ENCODE measurements at regions not wholly inside any gene's neighbourhood (a gene's known extent, or its start where the extent isn't known, plus 50 kb on each side); places are given as distances from the start of the nearest gene placed in this dataset.

DNA sequence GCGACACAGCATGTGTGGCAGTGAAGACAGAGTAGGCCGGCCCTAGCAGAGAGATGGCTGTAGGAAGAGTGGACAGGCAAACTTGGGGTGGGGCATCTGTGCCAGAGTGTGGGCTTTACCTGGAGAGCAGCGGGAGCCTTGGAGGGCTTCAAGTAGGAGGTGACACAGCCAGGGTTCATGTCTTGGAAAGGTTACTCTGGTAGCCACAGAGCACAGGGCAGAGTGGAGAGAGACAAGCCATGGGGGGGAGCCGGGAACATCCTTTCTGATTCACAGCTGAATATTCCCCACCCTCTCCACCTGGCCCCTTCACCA lies 53.5 kb upstream of the DIO3 start:
- TF ChIP-seq, protein P1, sequence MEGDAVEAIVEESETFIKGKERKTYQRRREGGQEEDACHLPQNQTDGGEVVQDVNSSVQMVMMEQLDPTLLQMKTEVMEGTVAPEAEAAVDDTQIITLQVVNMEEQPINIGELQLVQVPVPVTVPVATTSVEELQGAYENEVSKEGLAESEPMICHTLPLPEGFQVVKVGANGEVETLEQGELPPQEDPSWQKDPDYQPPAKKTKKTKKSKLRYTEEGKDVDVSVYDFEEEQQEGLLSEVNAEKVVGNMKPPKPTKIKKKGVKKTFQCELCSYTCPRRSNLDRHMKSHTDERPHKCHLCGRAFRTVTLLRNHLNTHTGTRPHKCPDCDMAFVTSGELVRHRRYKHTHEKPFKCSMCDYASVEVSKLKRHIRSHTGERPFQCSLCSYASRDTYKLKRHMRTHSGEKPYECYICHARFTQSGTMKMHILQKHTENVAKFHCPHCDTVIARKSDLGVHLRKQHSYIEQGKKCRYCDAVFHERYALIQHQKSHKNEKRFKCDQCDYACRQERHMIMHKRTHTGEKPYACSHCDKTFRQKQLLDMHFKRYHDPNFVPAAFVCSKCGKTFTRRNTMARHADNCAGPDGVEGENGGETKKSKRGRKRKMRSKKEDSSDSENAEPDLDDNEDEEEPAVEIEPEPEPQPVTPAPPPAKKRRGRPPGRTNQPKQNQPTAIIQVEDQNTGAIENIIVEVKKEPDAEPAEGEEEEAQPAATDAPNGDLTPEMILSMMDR (IDR thresholded peaks at IDR 0.05), result no peak
- DNase-seq, result peak; percentile 17 to 51
- Histone ChIP-seq H3K36me3 (no peaks in the 10 kb centered on the region), H3K4me3 (no peak overlapping the region), H3K9me3 (peaks cover 0 to 6% (median 6%) of the 10 kb centered on the region in 3 donors), H3K27me3 (peaks cover 0 to 6% of the 10 kb centered on the region in 2 donors), H3K4me1 (no peaks in the 10 kb centered on the region), H3K27ac (peak overlapping the region in 1 of 2 donors; percentile 42)
- intact Hi-C loops (cut with DNase I; ENCODE audit: low total_unique reads), result no loop called here

DNA sequence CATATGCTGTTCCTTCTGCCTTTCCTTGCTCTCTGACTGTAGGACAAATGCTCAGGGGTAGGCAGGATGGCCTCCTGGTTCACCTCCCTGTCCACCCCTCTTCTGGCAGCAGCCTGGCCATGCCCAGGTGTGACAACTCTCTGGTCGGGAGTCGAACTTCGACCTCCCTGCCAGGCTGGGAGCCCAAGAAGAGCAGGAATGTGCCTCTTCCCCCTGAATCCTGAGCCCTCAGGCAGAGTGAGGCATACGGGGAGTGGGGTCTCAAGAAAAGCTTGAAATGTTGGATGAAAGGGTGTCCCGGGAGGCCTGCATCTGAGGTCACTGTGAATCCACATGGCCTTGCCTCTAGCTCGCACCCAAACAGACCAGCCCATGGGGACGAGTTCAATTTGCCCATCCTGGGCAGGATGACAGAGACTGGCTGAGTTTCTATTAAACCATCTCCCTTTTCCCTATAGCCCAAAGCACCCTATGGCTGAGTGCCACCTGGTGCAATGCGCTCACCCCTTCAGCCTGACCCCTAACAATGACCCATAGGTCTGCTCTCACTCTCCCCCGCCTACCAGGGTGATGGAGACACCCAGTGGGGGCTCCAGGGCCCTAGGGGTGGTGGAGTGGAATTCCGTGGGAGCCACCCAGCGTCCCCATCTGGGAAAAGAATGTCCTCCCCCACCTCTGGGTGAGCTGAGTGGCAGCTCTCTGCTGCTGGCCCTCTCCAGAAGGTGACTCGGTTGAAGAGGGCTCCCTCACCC lies 52.9 kb upstream of the DIO3 start:
- peak; percentile 15 to 62 for DNase-seq
- Histone ChIP-seq H3K27me3 (peaks cover 0 to 3% of the 10 kb centered on the region in 2 donors), H3K36me3 (no peaks in the 10 kb centered on the region), H3K4me3 (no peak overlapping the region), H3K9me3 (peaks cover 0 to 5% (median 5%) of the 10 kb centered on the region in 3 donors), H3K27ac (no peak overlapping the region), H3K4me1 (no peaks in the 10 kb centered on the region)
- TF ChIP-seq, protein P1 (IDR thresholded peaks at IDR 0.05), result no peak
- intact Hi-C loops (cut with DNase I; ENCODE audit: low total_unique reads), result no loop called here

DNA sequence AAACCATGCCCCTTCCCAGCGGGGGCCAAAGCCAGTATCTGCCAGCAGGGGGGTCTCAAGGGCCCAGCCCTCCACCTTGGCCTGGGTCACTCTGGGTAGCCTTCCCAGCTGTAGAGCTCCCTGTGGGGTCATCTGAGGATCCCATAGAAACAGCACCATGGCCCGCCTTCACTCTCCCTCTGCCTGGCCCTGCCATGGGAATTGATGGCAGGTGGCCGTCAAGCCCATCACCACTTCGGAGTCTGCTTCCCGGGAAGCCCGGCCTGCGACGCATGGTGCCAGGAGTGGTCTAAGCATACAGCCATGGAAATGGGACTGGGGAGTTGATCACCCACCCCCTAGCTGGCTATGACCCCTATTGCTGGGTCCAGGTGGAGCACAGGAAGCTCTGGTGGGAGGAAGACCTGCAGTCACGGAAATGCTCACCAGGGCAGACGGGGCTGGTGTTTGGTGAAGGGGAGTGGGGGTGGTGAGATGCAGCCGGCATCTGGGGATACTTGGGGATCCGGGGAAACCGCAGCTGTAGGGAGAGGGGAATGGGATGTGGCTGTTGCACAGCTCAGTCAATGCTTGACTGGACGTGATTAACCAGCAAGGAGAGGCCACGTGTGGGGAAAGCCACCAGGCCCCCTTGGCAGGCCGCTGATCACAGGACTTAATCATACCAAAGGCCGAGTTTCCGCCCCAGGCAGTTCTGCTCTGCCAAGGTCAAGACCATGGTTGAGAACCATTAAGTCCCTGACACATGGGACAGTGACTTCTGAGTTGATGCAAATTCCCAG lies 52.2 kb upstream of the DIO3 start:
- Histone ChIP-seq H3K9me3 (no peaks in the 10 kb centered on the region), H3K4me1 (no peaks in the 10 kb centered on the region), H3K27ac (no peak overlapping the region), H3K4me3 (no peak overlapping the region), H3K36me3 (no peaks in the 10 kb centered on the region), H3K27me3 (no peaks in the 10 kb centered on the region)
- peak; percentile 19 to 63 for DNase-seq
- TF ChIP-seq, protein P1 (IDR thresholded peaks at IDR 0.05), result no peak
- intact Hi-C loops (cut with DNase I; ENCODE audit: low total_unique reads), result no loop called here

DNA sequence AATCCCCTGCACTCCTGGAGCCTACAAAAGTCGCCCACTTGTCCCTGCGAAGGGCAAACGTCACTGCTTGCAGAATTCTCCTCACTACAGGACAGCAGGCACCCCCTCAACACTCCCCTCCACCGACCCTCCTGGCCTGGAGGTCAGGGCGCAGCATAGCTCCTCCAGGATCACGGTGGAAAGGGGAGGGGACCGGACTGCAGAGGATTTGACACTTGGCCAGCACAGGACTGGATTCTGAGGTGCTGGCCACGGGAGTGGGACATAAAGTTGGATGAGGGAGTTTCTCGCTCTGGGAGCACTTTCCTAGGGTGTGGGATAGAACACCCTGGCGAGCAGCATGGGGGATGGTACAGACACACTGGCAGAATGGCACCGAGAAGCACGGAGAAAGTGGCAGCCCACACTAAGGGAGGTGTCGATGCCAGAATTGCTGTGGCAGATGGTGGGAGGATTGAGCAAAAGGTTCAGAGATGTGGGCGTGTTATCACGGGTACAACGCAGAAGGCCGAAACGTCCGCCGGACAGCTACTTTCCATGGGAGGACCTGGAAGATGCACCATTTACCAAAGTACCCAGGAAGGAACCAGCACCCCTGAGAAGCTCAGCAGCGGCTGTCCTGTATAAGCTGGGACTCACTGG lies 51.4 kb upstream of the DIO3 start:
- no peaks in the 10 kb centered on the region for H3K9me3 ChIP-seq
- H3K27ac ChIP-seq, result no peak overlapping the region
- no peak overlapping the region for H3K4me3 ChIP-seq
- TF ChIP-seq, protein P1 (IDR thresholded peaks at IDR 0.05), result no peak
- intact Hi-C loops (cut with DNase I; ENCODE audit: low total_unique reads), result no loop called here
- no peaks in the 10 kb centered on the region for H3K4me1 ChIP-seq
- no peaks in the 10 kb centered on the region for H3K27me3 ChIP-seq
- no peaks in the 10 kb centered on the region for H3K36me3 ChIP-seq
- peak in 1 of 2 donors; percentile 51 for DNase-seq

DNA sequence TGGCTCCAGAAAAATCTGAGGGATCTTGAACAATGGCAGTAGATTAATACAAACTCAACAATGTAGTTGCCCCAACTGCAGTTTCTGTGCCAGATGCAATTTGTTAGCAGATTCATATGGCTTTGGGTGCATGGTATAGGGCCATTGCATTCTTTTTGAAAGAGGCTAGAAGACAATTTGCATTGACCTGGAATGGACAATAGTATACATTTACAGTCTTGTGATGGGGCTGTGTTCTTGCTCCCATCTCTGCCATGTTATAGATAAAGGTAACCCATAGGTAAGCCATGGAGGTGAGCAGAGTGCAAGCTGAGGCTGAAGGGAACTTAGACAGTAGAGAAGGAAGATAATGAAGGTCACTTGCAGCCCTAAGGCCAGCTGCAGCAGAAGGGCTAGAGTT lies 50.1 kb upstream of the DIO3 start:
- peak in 1 of 2 donors; percentile 25 for DNase-seq
- Histone ChIP-seq H3K27me3 (no peaks in the 10 kb centered on the region), H3K27ac (no peak overlapping the region), H3K9me3 (peaks cover 0 to 6% (median 0%) of the 10 kb centered on the region in 3 donors), H3K4me3 (no peak overlapping the region), H3K36me3 (no peaks in the 10 kb centered on the region), H3K4me1 (no peaks in the 10 kb centered on the region)
- TF ChIP-seq, protein P1 (IDR thresholded peaks at IDR 0.05), result no peak
- intact Hi-C loops (cut with DNase I; ENCODE audit: low total_unique reads), result no loop called here

Measured in tibial artery (tissue), 4 donors.